Keratinocyte (primary cell): ENCODE measurements at regions not wholly inside any gene's neighbourhood (a gene's known extent, or its start where the extent isn't known, plus 50 kb on each side); places are given as distances from the start of the nearest gene placed in this dataset.

Source experiments
- DNase-seq: peaks from one replicate; pipeline ENCODE4 v3.0.0-alpha.2; 2011; ENCODE audit warnings: low read depth, missing footprints, low spot score
- FAIRE-seq: peaks from 2 replicates; lab custom pipeline; 2011; peaks lifted over from hg19 to GRCh38; lab: Jason Lieb, UNC
- H2AFZ ChIP-seq: 2 replicates; pipeline ENCODE4 v1.6.0; 2012; ENCODE audit warnings: low read length, control low read depth, inconsistent platforms; ENCODE audit not compliant: control insufficient read depth
- H3K27ac ChIP-seq: 2 replicates; pipeline ENCODE4 v1.5.1; 2011; ENCODE audit warnings: low read length; ENCODE audit not compliant: control insufficient read depth, insufficient read depth
- H3K27me3 ChIP-seq: 3 replicates; pipeline ENCODE4 v1.6.0; 2011; ENCODE audit warnings: low read length; ENCODE audit not compliant: control insufficient read depth, insufficient read depth; ENCODE audit errors: extremely low read depth
- H3K36me3 ChIP-seq, 2 experiments: 2 replicates in 1 of 2; 3 replicates in 1 of 2; pipeline ENCODE4 v1.5.1; 2011; ENCODE audit warnings: low read length in 2 of 2, mild to moderate bottlenecking in 1 of 2; ENCODE audit not compliant: control insufficient read depth in 2 of 2, insufficient read depth in 2 of 2; ENCODE audit errors: extremely low read depth in 1 of 2
- H3K4me1 ChIP-seq: 3 replicates; pipeline ENCODE4 v1.5.1; 2011; ENCODE audit warnings: low read length; ENCODE audit not compliant: control insufficient read depth, insufficient read depth; ENCODE audit errors: extremely low read depth
- H3K4me2 ChIP-seq: 3 replicates; pipeline ENCODE4 v1.6.0; 2011; ENCODE audit warnings: low read depth, low read length; ENCODE audit not compliant: control insufficient read depth, insufficient read depth; ENCODE audit errors: extremely low read depth
- H3K4me3 ChIP-seq, 3 experiments: fragments of 200-600 bp in 1 of 3; sonication (generic) in 1 of 3; 2 replicates in 2 of 3; 3 replicates in 1 of 3; pipeline ENCODE4 v1.5.1; 2011 to 2016; ENCODE audit warnings: low read length in 3 of 3, mild to moderate bottlenecking in 3 of 3, control low read depth in 2 of 3, inconsistent platforms in 1 of 3, low read depth in 1 of 3, mixed read lengths in 1 of 3, mixed run types in 1 of 3, moderate library complexity in 1 of 3; ENCODE audit not compliant: control insufficient read depth in 2 of 3, insufficient read depth in 2 of 3; ENCODE audit errors: extremely low read depth in 1 of 3
- H3K79me2 ChIP-seq: 2 replicates; pipeline ENCODE4 v1.6.0; 2012; ENCODE audit warnings: low read length; ENCODE audit not compliant: control insufficient read depth, insufficient read depth
- H3K9ac ChIP-seq: 3 replicates; pipeline ENCODE4 v1.6.0; 2011; ENCODE audit warnings: low read length; ENCODE audit not compliant: control insufficient read depth, insufficient read depth; ENCODE audit errors: extremely low read depth
- H3K9me1 ChIP-seq: 3 replicates; pipeline ENCODE4 v1.6.0; 2011; ENCODE audit warnings: low read length; ENCODE audit not compliant: control insufficient read depth, insufficient read depth; ENCODE audit errors: extremely low read depth
- H3K9me3 ChIP-seq: 2 replicates; pipeline ENCODE4 v1.5.1; 2012; ENCODE audit warnings: low read depth, low read length; ENCODE audit not compliant: control insufficient read depth
- H4K20me1 ChIP-seq: 3 replicates; pipeline ENCODE4 v1.6.0; 2011; ENCODE audit warnings: low read length; ENCODE audit not compliant: control insufficient read depth, insufficient read depth; ENCODE audit errors: extremely low read depth
- CTCF ChIP-seq, 3 experiments: IDR thresholded peaks in 1 of 3; conservative IDR thresholded peaks in 1 of 3; optimal IDR thresholded peaks in 1 of 3; 2 replicates in 2 of 3; 3 replicates in 1 of 3; pipeline versions ENCODE3 to v1.5.1; 2011; ENCODE audit warnings: low read length in 3 of 3, mild to moderate bottlenecking in 3 of 3, moderate library complexity in 2 of 3, control low read depth in 1 of 3, inconsistent platforms in 1 of 3; ENCODE audit not compliant: insufficient read depth in 2 of 3; ENCODE audit errors: extremely low read depth in 1 of 3
- EZH2 ChIP-seq: IDR thresholded peaks from one replicate; pipeline ENCODE4 v1.6.1; 2012; ENCODE audit warnings: inconsistent platforms, mild to moderate bottlenecking, low read length, moderate library complexity
- dilution Hi-C: fragments of 300-500 bp; cut with MboI; formaldehyde crosslinking; loops from one replicate; pipeline ENCODE4 v1.7.0; 2020; ENCODE audit warnings: low sequenced_read_pairs; ENCODE audit not compliant: extremely low pct_ligation_motif_present

GRCh38 chr11:70605846-70606245 lies 207.5 kb downstream of the CTTN start:
- DNase-seq (no peak), FAIRE-seq (no peak)
- H4K20me1 ChIP-seq: no peaks in the 10 kb centered on the region
- H3K9ac ChIP-seq: no peak overlapping the region
- no peak overlapping the region for H2AFZ ChIP-seq
- H3K27ac ChIP-seq: no peak overlapping the region
- dilution Hi-C loops: no loop called here
- no peak overlapping the region for H3K4me3 ChIP-seq
- H3K9me1 ChIP-seq: no peaks in the 10 kb centered on the region
- H3K79me2 ChIP-seq: no peaks in the 10 kb centered on the region
- H3K36me3 ChIP-seq: no peaks in the 10 kb centered on the region
- H3K4me2 ChIP-seq: no peak overlapping the region
- H3K9me3 ChIP-seq: no peaks in the 10 kb centered on the region
- TF ChIP-seq EZH2 (no peak), CTCF (optimal IDR thresholded peaks at IDR 0.05 in 1 of 3, IDR thresholded peaks at IDR 0.05 in 1 of 3, conservative IDR thresholded peaks at IDR 0.05 in 1 of 3; ENCODE audit: extremely low read depth in 1 of 3, insufficient read depth in 2 of 3, low read length in 3 of 3) (no peak)
- peaks cover 7% of the 10 kb centered on the region for H3K4me1 ChIP-seq
- no peaks in the 10 kb centered on the region for H3K27me3 ChIP-seq

DNA sequence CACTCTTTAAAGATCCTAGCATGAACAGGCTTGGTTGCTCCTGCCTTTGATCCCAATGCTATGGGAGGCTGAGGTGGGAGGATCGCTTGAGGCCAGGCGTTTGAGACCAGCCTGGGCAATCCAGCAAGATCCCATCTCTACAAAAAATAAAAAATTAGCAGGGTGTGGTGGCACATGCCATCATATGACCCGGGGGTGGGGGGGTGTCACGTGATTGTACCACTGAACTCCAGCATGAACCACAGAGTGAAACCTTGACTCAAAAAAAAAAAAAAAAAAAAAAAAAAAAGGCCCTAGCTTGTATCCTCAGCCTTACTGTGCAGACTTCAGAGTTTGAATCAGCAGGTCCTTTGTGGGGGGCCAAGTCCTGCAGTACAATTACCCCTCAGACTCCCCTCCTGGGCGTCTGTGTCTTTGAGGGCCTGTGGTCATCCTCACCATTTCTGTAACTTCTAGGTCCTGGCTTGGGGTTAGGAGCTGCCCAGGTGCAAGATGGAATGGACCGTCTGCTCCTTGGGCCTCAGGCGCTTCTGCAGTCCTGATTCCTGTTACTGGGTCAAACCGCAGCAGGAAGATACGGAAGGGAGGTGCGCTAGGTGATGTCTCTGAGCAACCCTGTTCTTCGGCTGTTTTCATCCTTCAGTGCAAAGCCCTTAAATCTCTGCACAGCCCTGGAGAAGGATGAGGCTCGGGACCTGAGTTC lies 208.1 kb downstream of the CTTN start:
- Histone ChIP-seq H3K27me3 (no peaks in the 10 kb centered on the region), H2AFZ (no peak overlapping the region), H3K4me2 (no peak overlapping the region), H3K9me3 (no peaks in the 10 kb centered on the region), H3K4me1 (peaks cover 7% of the 10 kb centered on the region), H3K36me3 (no peaks in the 10 kb centered on the region), H4K20me1 (no peaks in the 10 kb centered on the region), H3K27ac (no peak overlapping the region), H3K9me1 (no peaks in the 10 kb centered on the region), H3K9ac (no peak overlapping the region), H3K79me2 (no peaks in the 10 kb centered on the region), H3K4me3 (no peak overlapping the region)
- FAIRE-seq: no peak
- no peak for DNase-seq
- no peak for TF ChIP-seq EZH2
- no peak for TF ChIP-seq CTCF (optimal IDR thresholded peaks at IDR 0.05 in 1 of 3, IDR thresholded peaks at IDR 0.05 in 1 of 3, conservative IDR thresholded peaks at IDR 0.05 in 1 of 3; ENCODE audit: extremely low read depth in 1 of 3, insufficient read depth in 2 of 3, low read length in 3 of 3)
- dilution Hi-C loops: no loop called here
